Large intestine (tissue), 3 donors: ENCODE measurements at regions not wholly inside any gene's neighbourhood (a gene's known extent, or its start where the extent isn't known, plus 50 kb on each side); places are given as distances from the start of the nearest gene placed in this dataset.
"Not testable (repeated sequence)": the region's sequence is repeated elsewhere in the genome, so short reads cannot be mapped to it uniquely, and the experiment has no call there.

Source experiments
- DNase-seq, 2 donors: peaks; one replicate each; pipeline versions ENCODE4 v3.0.0 to v3.0.0-alpha.2; 2013
- H3K27ac ChIP-seq: one replicate; pipeline ENCODE4 v1.5.1; 2013; ENCODE audit warnings: low read length
- H3K27me3 ChIP-seq: 2 replicates; pipeline ENCODE4 v1.6.1; 2013; ENCODE audit warnings: low read length; ENCODE audit not compliant: control insufficient read depth, insufficient read depth
- H3K36me3 ChIP-seq: 2 replicates; pipeline ENCODE4 v1.6.1; 2013; ENCODE audit warnings: low read length; ENCODE audit not compliant: control insufficient read depth, insufficient read depth
- H3K4me1 ChIP-seq: one replicate; pipeline ENCODE4 v1.6.1; 2013; ENCODE audit warnings: low read length; ENCODE audit not compliant: control insufficient read depth, insufficient read depth
- H3K4me3 ChIP-seq: one replicate; pipeline ENCODE4 v1.5.1; 2013; ENCODE audit warnings: low read length
- H3K9me3 ChIP-seq: one replicate; pipeline ENCODE4 v1.6.1; 2013; ENCODE audit warnings: mild to moderate bottlenecking, low read depth, low read length, moderate library complexity; ENCODE audit not compliant: control insufficient read depth
- WGBS: methylation state at CpG from one replicate; pipeline ENCODE4 v1.1.5; 2013; ENCODE audit warnings: low lambda C conversion rate; ENCODE audit not compliant: insufficient coverage; 5-methylcytosine and 5-hydroxymethylcytosine counted together

DNA sequence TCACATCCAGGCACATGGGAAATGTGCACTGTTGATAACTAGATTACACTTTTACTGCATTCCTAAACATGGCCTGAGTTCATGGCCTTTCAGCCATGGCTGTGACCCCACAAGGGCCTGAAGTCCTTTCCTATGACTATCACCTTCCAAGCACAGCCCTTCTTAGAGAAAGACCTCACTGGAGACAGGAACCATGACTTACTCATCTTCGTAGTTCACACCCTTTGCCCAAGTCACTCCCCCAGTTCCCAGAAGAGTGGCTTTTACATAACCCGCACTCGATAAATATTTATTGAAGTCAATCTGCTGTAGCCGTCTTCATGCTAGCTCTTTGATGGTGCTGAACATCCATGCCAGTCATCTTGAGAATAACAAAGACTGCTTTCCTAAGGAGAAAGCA lies 632.5 kb upstream of the NRP1 start:
- no peaks in the 10 kb centered on the region for H3K27me3 ChIP-seq
- H3K4me1 ChIP-seq = no peaks in the 10 kb centered on the region
- no peaks in the 10 kb centered on the region for H3K9me3 ChIP-seq
- no peak overlapping the region for H3K27ac ChIP-seq
- no peaks in the 10 kb centered on the region for H3K36me3 ChIP-seq
- no peak overlapping the region for H3K4me3 ChIP-seq
- whole genome bisulfite sequencing = 100% methylated on average over 1 of the region's 4 CpGs
- no peak for DNase-seq

DNA sequence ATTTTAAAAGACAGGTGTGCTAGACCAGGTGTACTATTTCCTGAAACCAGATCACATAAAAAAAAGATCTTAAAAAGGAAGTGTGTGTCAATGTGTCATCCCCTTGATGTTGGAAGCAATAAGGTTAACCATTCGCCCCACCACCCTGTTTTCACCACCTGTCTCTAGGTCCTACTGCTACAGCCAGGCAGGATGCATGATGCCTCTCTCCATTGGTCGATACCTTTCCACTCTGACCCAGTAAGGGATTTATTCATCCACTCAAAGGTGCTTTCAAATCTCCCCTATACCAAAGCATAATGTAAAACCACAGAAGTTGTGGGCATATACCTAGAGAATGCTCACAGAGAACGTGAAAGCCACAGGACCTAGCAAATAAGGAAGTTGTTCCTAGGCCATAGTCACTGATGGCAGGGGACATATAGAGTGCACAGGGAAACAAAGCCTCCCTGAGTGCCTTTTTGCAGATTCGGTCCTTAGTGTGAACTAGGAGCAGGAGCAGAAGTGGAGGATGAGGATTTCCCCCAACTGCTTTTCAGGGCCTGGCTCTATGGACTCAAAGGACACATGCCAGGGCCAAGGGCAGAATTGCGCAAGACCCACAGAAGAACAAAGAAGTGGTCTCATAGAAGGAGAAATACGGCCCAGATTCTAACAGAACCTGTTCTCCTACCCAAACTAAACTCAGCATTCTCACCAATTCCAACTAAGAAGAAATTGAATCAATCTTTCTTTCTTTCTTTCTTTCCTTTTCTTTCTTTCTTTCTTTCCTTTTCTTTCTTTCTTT lies 631.5 kb upstream of the NRP1 start:
- H3K27me3 ChIP-seq = no peaks in the 10 kb centered on the region
- 50% methylated on average over 1 of the region's 6 CpGs for WGBS
- peak in 1 of 2 donors; percentile 5 for DNase-seq

DNA sequence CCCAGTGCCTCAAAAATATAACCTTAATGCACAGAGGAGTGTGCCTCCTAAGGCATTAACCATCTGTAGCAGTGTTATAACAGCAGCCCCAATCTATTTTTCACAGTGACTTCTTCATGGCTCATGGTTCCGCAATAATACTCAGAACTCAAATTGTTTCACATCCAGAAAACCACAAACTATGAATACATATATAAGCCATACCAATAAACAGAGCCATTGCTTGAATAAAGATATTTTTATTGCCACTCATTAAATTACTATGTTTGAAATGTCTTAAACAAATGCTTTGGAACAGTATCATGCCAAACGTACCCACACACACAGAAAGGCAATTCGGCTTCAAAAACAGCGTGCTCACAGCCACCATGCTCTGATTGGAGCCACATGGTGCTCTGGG lies 629.3 kb upstream of the NRP1 start:
- Histone ChIP-seq H3K4me1 (no peaks in the 10 kb centered on the region), H3K36me3 (no peaks in the 10 kb centered on the region), H3K27me3 (no peaks in the 10 kb centered on the region), H3K27ac (no peak overlapping the region), H3K9me3 (no peaks in the 10 kb centered on the region), H3K4me3 (no peak overlapping the region)
- DNase-seq = no peak
- 100% methylated on average over 3 of the region's 4 CpGs for WGBS

More for the DNA sequence above, 631.5 kb upstream of the NRP1 start:
- Histone ChIP-seq H3K9me3 (no peaks in the 10 kb centered on the region), H3K36me3 (no peaks in the 10 kb centered on the region), H3K4me3 (no peak overlapping the region), H3K27ac (no peak overlapping the region), H3K4me1 (no peaks in the 10 kb centered on the region)

DNA sequence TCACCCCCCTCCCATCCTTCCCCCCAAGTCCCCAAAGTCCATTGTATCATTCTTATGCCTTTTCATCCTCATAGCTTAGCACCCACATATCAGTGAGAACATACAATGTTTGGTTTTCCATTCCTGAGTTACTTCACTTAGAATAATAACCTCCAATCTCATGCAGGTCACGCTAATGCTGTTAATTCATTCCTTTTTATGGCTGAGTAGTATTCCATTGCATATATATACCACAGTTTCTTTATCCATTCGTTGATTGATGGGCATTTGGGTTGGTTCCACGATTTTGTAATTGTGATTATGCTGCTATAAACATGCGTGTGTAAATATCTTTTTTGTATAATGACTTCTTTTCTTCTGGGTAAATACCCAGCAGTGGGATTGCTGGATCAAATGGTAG lies 621.9 kb upstream of the NRP1 start:
- DNase-seq, H3K4me1 ChIP-seq, H3K36me3 ChIP-seq, H3K27ac ChIP-seq, H3K4me3 ChIP-seq, H3K27me3 ChIP-seq, H3K9me3 ChIP-seq: not testable (repeated sequence)
- no CpG with 5 or more reads among the region's 4 CpGs for WGBS

DNA sequence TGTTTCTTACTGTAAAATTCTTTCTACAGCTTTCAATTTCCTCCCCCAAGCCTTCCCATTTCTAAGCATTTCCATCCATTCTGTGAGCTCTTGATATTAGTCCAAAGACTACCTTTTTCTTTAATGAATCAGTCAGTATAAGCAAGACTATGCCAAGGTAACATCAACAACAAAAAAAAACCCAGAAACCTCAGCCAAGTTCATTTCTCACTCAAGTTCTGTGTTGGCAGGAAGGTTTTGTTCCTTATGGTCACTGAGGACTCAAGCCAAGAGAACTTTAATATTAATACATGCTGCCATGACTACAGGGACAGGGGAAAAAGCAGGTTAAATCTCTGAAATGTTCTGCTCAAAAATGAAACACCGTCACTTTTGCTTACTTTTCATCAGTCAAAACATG lies 621.2 kb upstream of the NRP1 start:
- Histone ChIP-seq H3K4me3 (no peak overlapping the region), H3K27me3 (no peaks in the 10 kb centered on the region), H3K36me3 (no peaks in the 10 kb centered on the region), H3K9me3 (no peaks in the 10 kb centered on the region), H3K4me1 (no peaks in the 10 kb centered on the region), H3K27ac (no peak overlapping the region)
- DNase-seq = no peak
- WGBS = 100% methylated on average over 1 of the region's 1 CpG

DNA sequence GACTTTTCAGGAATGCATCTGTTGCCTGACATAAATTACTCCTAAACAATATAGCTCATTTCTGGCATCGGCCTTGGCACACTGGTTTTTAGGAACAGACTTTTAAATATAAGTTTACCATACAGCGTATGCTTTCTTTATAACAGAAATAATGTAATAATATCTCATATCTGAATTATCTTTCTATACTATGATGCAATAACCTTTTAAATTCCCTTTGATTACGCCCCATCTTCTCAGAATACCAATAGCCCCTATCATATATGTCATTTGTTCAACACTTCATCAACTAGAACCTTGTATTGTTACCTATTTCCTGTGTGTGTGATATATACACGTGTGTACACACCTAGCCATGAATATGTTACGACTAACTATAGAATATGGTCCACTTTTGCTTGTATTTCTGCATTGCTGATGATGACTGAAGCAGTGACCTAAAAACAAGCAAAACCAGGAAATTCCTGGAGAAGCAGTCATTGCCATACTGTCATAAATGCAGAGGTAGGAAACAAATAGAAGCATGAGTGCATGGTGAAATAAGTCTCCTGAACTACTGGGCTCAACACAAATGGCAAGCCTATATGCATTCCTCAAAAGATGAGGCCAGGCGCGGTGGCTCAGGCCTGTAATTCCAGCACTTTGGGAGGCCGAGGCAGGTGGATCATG lies 618.4 kb upstream of the NRP1 start:
- WGBS = 93% methylated on average over 2 of the region's 8 CpGs
- no peak for DNase-seq

DNA sequence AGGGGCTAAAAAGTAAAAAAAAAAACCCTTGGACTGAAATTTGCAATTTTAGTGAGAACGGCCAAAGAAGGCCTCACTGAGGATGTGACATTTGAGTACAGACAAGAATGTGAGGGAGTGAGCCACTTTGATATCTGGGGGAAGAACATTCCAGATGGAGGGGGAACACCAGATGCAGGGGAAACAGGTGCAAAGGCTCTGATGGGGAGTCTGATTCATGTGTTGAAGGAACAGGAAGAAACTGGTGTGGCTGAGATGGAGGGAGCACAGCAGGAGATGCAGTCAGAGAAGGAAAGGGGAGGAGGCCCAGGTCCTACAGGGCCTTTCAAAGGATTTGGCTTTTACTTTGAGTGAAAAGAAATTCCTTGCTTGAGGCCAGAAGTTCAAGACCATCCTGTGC lies 615.7 kb upstream of the NRP1 start:
- Histone ChIP-seq H3K9me3 (no peaks in the 10 kb centered on the region), H3K36me3 (no peaks in the 10 kb centered on the region), H3K4me3 (no peak overlapping the region), H3K4me1 (no peaks in the 10 kb centered on the region), H3K27me3 (no peaks in the 10 kb centered on the region), H3K27ac (no peak overlapping the region)
- no peak for DNase-seq
- WGBS = no CpG with 5 or more reads among the region's 1 CpG

More for the DNA sequence above, 618.4 kb upstream of the NRP1 start:
- Histone ChIP-seq H3K27me3 (no peaks in the 10 kb centered on the region), H3K36me3 (no peaks in the 10 kb centered on the region), H3K4me3 (no peak overlapping the region), H3K4me1 (no peaks in the 10 kb centered on the region), H3K9me3 (no peaks in the 10 kb centered on the region), H3K27ac (no peak overlapping the region)

DNA sequence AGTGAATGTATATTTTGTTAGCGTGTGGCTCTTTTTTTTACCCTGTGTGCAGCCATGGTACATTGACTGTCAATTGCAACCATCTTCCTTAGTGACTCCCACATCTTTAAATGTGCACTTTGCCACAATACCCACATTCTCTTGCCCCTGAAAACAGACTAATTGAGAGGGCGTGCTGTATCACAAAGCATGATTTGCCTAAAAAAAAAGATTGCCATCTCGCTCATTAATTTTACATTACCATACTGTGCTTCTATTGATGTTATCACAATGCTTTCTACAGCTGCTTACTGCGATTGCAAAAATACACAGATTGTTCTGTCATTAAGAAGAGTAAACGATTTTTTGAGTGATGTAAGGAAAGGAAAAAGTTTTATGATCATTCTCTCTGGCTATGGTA lies 613.1 kb upstream of the NRP1 start:
- DNase-seq = no peak
- no peak overlapping the region for H3K27ac ChIP-seq
- no peak overlapping the region for H3K4me3 ChIP-seq
- 90% methylated on average over 2 of the region's 5 CpGs for WGBS
- H3K9me3 ChIP-seq = no peaks in the 10 kb centered on the region
- H3K27me3 ChIP-seq = no peaks in the 10 kb centered on the region
- no peaks in the 10 kb centered on the region for H3K4me1 ChIP-seq
- no peaks in the 10 kb centered on the region for H3K36me3 ChIP-seq

DNA sequence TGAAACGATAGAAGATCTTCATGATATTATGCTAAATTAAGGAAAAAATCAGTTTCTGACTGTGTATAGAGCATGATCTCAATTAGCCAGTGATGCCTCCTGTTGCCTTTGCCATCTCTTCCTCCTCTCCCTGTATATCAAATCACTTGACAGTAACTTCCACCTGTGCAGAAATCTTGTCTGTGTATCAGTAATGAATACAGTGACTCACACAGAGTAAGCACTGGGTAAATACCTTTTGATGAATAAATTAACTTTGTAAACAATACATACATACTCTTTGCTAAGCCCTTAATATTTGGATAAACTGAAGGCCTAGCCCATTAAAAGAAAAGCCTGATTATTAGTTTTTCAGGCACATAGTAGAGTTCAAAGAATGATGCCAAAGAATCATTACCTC lies 610.6 kb upstream of the NRP1 start:
- no CpG with 5 or more reads among the region's 1 CpG for WGBS
- DNase-seq = no peak
- no peaks in the 10 kb centered on the region for H3K27me3 ChIP-seq
- no peaks in the 10 kb centered on the region for H3K9me3 ChIP-seq
- no peaks in the 10 kb centered on the region for H3K4me1 ChIP-seq
- no peak overlapping the region for H3K27ac ChIP-seq
- H3K4me3 ChIP-seq = no peak overlapping the region
- H3K36me3 ChIP-seq = no peaks in the 10 kb centered on the region

DNA sequence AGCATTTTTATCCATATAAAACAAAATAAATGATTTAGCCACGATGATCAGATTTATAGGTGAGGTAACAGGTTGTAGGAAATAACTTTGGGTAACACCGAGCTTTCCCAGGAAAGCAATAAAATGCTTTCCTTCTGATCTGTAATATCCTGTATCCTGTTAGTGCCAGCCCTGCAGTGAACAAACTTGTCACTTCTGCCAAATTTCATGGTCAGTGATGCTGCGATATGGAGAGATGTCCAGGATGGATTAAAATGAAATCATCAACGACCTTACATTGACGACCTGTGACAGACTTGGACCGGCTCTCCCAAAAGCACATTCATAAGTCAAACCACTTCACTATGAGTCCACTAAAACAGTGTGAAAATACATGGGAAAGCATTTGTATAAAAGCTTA lies 608.0 kb upstream of the NRP1 start:
- Histone ChIP-seq H3K4me1 (no peaks in the 10 kb centered on the region), H3K27ac (no peak overlapping the region), H3K9me3 (no peaks in the 10 kb centered on the region), H3K4me3 (no peak overlapping the region), H3K27me3 (no peaks in the 10 kb centered on the region), H3K36me3 (no peaks in the 10 kb centered on the region)
- no CpG with 5 or more reads among the region's 6 CpGs for WGBS
- no peak for DNase-seq

DNA sequence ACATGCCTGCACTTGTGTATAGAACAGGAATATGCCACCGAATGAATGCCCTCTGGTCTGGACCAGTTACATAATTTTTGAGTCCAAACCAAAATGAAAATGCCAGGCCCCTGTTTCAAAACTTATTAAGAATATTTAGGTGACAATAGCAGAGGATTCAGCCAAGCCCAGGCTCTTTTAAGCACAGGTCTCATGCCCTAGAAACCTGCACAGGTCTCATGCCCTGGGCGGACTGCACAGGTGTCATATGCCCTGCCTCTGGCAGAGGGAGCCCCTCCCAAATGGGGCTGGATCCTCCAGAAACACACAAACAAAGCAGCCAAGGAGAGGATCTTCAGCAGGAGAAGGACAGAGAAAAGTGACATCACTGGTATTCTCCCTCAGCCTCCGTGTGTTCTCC lies 605.4 kb upstream of the NRP1 start:
- WGBS = no CpG with 5 or more reads among the region's 3 CpGs
- Histone ChIP-seq H3K4me1 (no peaks in the 10 kb centered on the region), H3K9me3 (no peaks in the 10 kb centered on the region), H3K27ac (no peak overlapping the region), H3K27me3 (no peaks in the 10 kb centered on the region), H3K36me3 (no peaks in the 10 kb centered on the region), H3K4me3 (no peak overlapping the region)
- no peak for DNase-seq
